ENCODE measurements at regions not wholly inside any gene's neighbourhood (a gene's known extent, or its start where the extent isn't known, plus 50 kb on each side); places are given as distances from the start of the nearest gene placed in this dataset.

DNA sequence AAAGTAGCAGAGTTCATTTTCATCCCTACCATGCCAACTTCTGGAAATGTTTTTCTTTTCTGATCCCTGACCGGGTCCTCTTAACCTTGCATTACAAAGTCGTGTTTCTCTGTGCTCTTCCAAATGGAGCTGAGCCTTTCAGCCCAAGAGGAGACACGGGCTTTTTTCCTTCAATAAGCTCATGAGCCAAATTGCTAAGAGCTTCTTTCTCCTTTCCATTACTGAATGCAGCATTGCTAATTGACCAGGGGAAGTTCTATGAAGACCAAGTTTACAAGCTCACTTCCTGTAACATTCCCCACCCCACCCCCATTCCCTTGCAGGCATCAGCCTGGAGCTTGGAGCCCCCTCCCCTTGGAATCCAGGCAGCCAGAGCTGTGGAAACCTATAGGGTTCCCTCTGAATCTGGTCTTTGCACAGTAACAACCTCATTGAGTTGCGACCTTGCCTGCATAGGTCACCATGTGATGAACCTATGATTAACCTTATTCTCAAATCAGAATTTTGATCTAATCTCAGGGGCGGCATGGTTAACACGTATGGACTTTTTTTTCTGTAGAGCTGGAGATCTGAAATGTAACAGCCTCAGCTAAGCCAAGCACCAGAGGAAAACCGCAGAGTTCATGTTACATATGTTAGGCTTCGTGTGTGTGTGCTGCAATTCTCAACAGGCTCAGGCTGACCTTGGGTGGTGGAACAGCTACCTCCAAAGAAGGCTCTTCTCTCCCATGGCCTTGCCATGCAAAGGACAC is 395.7 kb upstream of the ZNF462 start:
- no peaks in the 10 kb centered on the region for H3K79me1 ChIP-seq (ENCODE audit: insufficient read depth, low read depth, low read length, poor library complexity, severe bottlenecking)
- Mint-ChIP-seq H3K9me3 (peaks cover 6 to 14% of the 10 kb centered on the region in 2 experiments), H3K27ac (peak overlapping the region; percentile 90 to 95 (median 94)), H3K36me3 (ENCODE audit: insufficient read depth in 1 of 3, low read depth in 3 of 3) (peaks cover 5 to 9% (median 6%) of the 10 kb centered on the region in 3 experiments; a peak in 5 of 7 replicates), H3K4me1 (peaks cover 12 to 18% of the 10 kb centered on the region in 2 experiments), H3K4me3 (no peak overlapping the region), H3K27me3 (ENCODE audit: low read depth) (no peaks in the 10 kb centered on the region)
- H3K27me3 ChIP-seq (ENCODE audit: insufficient read depth, low read length): no peaks in the 10 kb centered on the region
- H3K79me2 ChIP-seq (ENCODE audit: insufficient read depth, low read length): no peaks in the 10 kb centered on the region
- no peak overlapping the region for H3K9ac ChIP-seq (ENCODE audit: extremely low read depth, insufficient read length, low read length)
- H3K4me2 ChIP-seq (ENCODE audit: insufficient read depth, insufficient read length, low read length): peak overlapping the region; percentile 26
- no CpG with 5 or more reads among the region's 8 CpGs for WGBS (ENCODE audit: extremely low coverage, insufficient read length, low lambda C conversion rate)
- H3K4me1 ChIP-seq (ENCODE audit: insufficient read depth, low read length): peaks cover 6% of the 10 kb centered on the region; the same call in 1 of the 2 replicates
- no peaks in the 10 kb centered on the region for H4K20me1 ChIP-seq (ENCODE audit: control insufficient read depth, insufficient read depth, insufficient read length)
- peak overlapping the region; percentile 76 for H2AFZ ChIP-seq (ENCODE audit: low read length)
- no peak overlapping the region for H4K8ac ChIP-seq (replicated peaks; ENCODE audit: insufficient read length, low read depth, low read length)
- no peak overlapping the region for H4K91ac ChIP-seq (ENCODE audit: insufficient read length, low read depth, low read length)
- DNase-seq: peak; percentile 80
- no peak overlapping the region for H3T11ph ChIP-seq (ENCODE audit: low read length)
- no peak overlapping the region for H3K56ac ChIP-seq (ENCODE audit: insufficient read length, low read depth, low read length)
- no peak overlapping the region for H3K4ac ChIP-seq (ENCODE audit: low read depth, low read length)
- H2BK12ac ChIP-seq (ENCODE audit: insufficient read length, low read depth, low read length): no peak overlapping the region
- no peak overlapping the region for H3K23ac ChIP-seq (ENCODE audit: insufficient read length, low read depth, low read length)
- H4K5ac ChIP-seq (ENCODE audit: insufficient read length, low read depth, low read length): no peak overlapping the region
- no peak overlapping the region for H2BK120ac ChIP-seq (ENCODE audit: low read depth, low read length, poor library complexity, severe bottlenecking)
- H3K14ac ChIP-seq (ENCODE audit: insufficient read depth, low read length): no peak overlapping the region
- H3K23me2 ChIP-seq (ENCODE audit: insufficient read length, low read depth, low read length, poor library complexity, severe bottlenecking): no peaks in the 10 kb centered on the region
- H2BK5ac ChIP-seq (ENCODE audit: insufficient read length, low read length): no peak overlapping the region
- no peaks in the 10 kb centered on the region for H3K9me3 ChIP-seq (ENCODE audit: control insufficient read depth, low read depth, low read length)
- no peak overlapping the region for H2AK5ac ChIP-seq (ENCODE audit: insufficient read length, low read length)
- TF ChIP-seq CTCF (conservative IDR thresholded peaks at IDR 0.05): no peak
- no peak overlapping the region for H2BK20ac ChIP-seq (ENCODE audit: low read depth, low read length, poor library complexity, severe bottlenecking)
- H3K18ac ChIP-seq (ENCODE audit: insufficient read length, low read depth, low read length): peak overlapping the region; percentile 79
- H3K27ac ChIP-seq (ENCODE audit: insufficient read length, low read depth, low read length): no peak overlapping the region
- H2BK15ac ChIP-seq (ENCODE audit: low read depth, low read length): no peak overlapping the region

Data from H9 (cell line).